UCSD-AML1 (cell line): ENCODE measurements at regions not wholly inside any gene's neighbourhood (a gene's known extent, or its start where the extent isn't known, plus 50 kb on each side); places are given as distances from the start of the nearest gene placed in this dataset.

Source experiments
- DNase-seq: peaks from one replicate; lab custom pipeline; 2025; ENCODE audit not compliant: unreplicated experiment; lab: John Stamatoyannopoulos, UW

GRCh38 chr5:100479079-100479688, 56.0 kb upstream of the FAM174A start:
- peak; percentile 1 for DNase-seq

GRCh38 chr5:100472091-100472490, 63.1 kb upstream of the FAM174A start:
- no peak for DNase-seq

GRCh38 chr5:100469767-100470166, 65.4 kb upstream of the FAM174A start:
- no peak for DNase-seq

GRCh38 chr5:100464418-100464817, 70.8 kb upstream of the FAM174A start:
- DNase-seq, result no peak

GRCh38 chr5:100456615-100457014, 78.6 kb upstream of the FAM174A start:
- no peak for DNase-seq

- no peak for DNase-seq
These were observed 83.0 kb upstream of the FAM174A start for GRCh38 chr5:100452126-100452525.

- no peak for DNase-seq
These were observed 87.1 kb upstream of the FAM174A start for GRCh38 chr5:100448111-100448528.

- no peak for DNase-seq
These were observed 88.2 kb upstream of the FAM174A start for GRCh38 chr5:100446879-100447430.

GRCh38 chr5:100444961-100445360, 90.2 kb upstream of the FAM174A start:
- DNase-seq, result no peak

- DNase-seq, result no peak
These were observed 100.4 kb upstream of the FAM174A start for GRCh38 chr5:100434815-100435214.

- DNase-seq, result no peak
These were observed 102.4 kb upstream of the FAM174A start for GRCh38 chr5:100432741-100433140.

GRCh38 chr5:100430268-100431195, 104.6 kb upstream of the FAM174A start:
- peak; percentile 21 for DNase-seq

- no peak for DNase-seq
These were observed 110.4 kb upstream of the FAM174A start for GRCh38 chr5:100424787-100425186.

- no peak for DNase-seq
These were observed 111.2 kb upstream of the FAM174A start for GRCh38 chr5:100424017-100424416.

GRCh38 chr5:100423330-100423729, 111.8 kb upstream of the FAM174A start:
- DNase-seq, result no peak

- DNase-seq, result no peak
These were observed 113.8 kb upstream of the FAM174A start for GRCh38 chr5:100421360-100421759.

- DNase-seq, result no peak
These were observed 116.9 kb upstream of the FAM174A start for GRCh38 chr5:100418231-100418630.

GRCh38 chr5:100409660-100410151, 125.5 kb upstream of the FAM174A start:
- no peak for DNase-seq

- no peak for DNase-seq
These were observed 128.1 kb upstream of the FAM174A start for GRCh38 chr5:100407053-100407452.

GRCh38 chr5:100406640-100407039, 128.5 kb upstream of the FAM174A start:
- DNase-seq, result no peak

- no peak for DNase-seq
These were observed 133.1 kb upstream of the FAM174A start for GRCh38 chr5:100402071-100402470.

GRCh38 chr5:100401149-100401548, 134.0 kb upstream of the FAM174A start:
- no peak for DNase-seq
